Small intestine (tissue), 7 donors: ENCODE measurements at regions not wholly inside any gene's neighbourhood (a gene's known extent, or its start where the extent isn't known, plus 50 kb on each side); places are given as distances from the start of the nearest gene placed in this dataset.
A peak's percentile ranks its signal among the peaks of the same experiment; 100 is the strongest.

Source experiments
- DNase-seq, 2 donors: peaks; one replicate each; pipeline versions ENCODE4 v3.0.0 to v3.0.0-alpha.2; 2013
- FAIRE-seq: peaks from 2 replicates; lab custom pipeline; 2012; peaks lifted over from hg19 to GRCh38; lab: Jason Lieb, UNC
- H3K27ac ChIP-seq, 3 donors: one replicate each; pipeline ENCODE4 v1.5.1; 2013; ENCODE audit warnings: low read length in 2 of 3, mild to moderate bottlenecking in 2 of 3, control low read depth in 1 of 3, inconsistent platforms in 1 of 3, low read depth in 1 of 3, moderate library complexity in 1 of 3
- H3K27me3 ChIP-seq, 3 donors: one replicate each; pipeline ENCODE4 v1.6.1; 2013; ENCODE audit warnings: low read length in 3 of 3, inconsistent platforms in 1 of 3; ENCODE audit not compliant: control insufficient read depth in 3 of 3, insufficient read depth in 3 of 3
- H3K36me3 ChIP-seq, 3 donors: one replicate each; pipeline ENCODE4 v1.6.1; 2013; ENCODE audit warnings: low read length in 3 of 3, inconsistent platforms in 1 of 3, low read depth in 1 of 3, mild to moderate bottlenecking in 1 of 3, moderate library complexity in 1 of 3; ENCODE audit not compliant: control insufficient read depth in 3 of 3, insufficient read depth in 2 of 3
- H3K4me1 ChIP-seq, 3 donors: one replicate each; pipeline ENCODE4 v1.6.1; 2013; ENCODE audit warnings: low read length in 2 of 3, inconsistent platforms in 1 of 3, low read depth in 1 of 3, mild to moderate bottlenecking in 1 of 3, moderate library complexity in 1 of 3; ENCODE audit not compliant: control insufficient read depth in 3 of 3, insufficient read depth in 2 of 3
- H3K4me3 ChIP-seq, 3 donors: one replicate each; pipeline ENCODE4 v1.5.1; 2013; ENCODE audit warnings: low read length in 3 of 3, control low read depth in 1 of 3, inconsistent platforms in 1 of 3, low read depth in 1 of 3, mild to moderate bottlenecking in 1 of 3, moderate library complexity in 1 of 3
- H3K9me3 ChIP-seq, 2 donors: one replicate each; pipeline ENCODE4 v1.6.1; 2013; ENCODE audit warnings: low read depth in 1 of 2, low read length in 1 of 2; ENCODE audit not compliant: control insufficient read depth in 2 of 2, insufficient read depth in 1 of 2
- WGBS, 3 donors: extraction: QIAGEN DNeasy Blood & Tissue Kit; methylation state at CpG; one replicate each; pipeline ENCODE4 v1.1.7; 2013; 5-methylcytosine and 5-hydroxymethylcytosine counted together
- donor health status: healthy with polysubstance abuse.
- donor health status: control.
- donor health status: control.
- donor health status: Bipolar disorder and iron deficiency.
- donor health status: healthy.

- DNase-seq (peak in 1 of 2 donors; percentile 55), FAIRE-seq (no peak)
- Histone ChIP-seq H3K4me3 (no peak overlapping the region), H3K27ac (peak overlapping the region in 1 of 3 donors; percentile 79), H3K36me3 (no peaks in the 10 kb centered on the region), H3K9me3 (no peaks in the 10 kb centered on the region), H3K4me1 (peaks cover 0 to 33% (median 8%) of the 10 kb centered on the region in 3 donors), H3K27me3 (peaks cover 0 to 1% (median 0%) of the 10 kb centered on the region in 3 donors)
- WGBS, 3 donors: 27 to 37% (median 35%) methylated on average over 5 of the region's 5 CpGs
Measured at GRCh38 chr2:126995621-126996377, 97.1 kb downstream of the TEX51 start.

DNA sequence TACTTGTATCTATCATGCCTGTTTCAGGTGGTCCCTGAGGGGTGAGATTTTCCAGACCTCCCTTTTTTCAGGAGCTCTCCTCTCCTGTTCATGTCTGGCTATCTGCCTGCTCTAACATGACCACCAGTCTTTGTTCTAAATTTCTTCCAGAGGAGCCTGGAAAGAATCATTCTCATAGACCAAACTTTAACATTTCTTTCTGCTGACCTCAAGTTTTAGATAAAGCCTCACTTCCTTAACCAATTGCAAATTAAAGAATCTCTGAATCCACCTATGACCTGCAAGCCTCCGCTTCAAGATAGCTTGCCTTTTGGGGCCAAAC, 97.6 kb downstream of the TEX51 start:
- H3K36me3 ChIP-seq: no peaks in the 10 kb centered on the region

More for the DNA sequence above, 97.6 kb downstream of the TEX51 start:
- no peaks in the 10 kb centered on the region for H3K27me3 ChIP-seq
- DNase-seq (peak in 1 of 2 donors; percentile 24), FAIRE-seq (no peak)
- peak overlapping the region in 1 of 3 donors; percentile 79 for H3K27ac ChIP-seq
- 25 to 65% (median 42%) methylated on average over 1 of the region's 1 CpG for WGBS, 3 donors
- no peak overlapping the region for H3K4me3 ChIP-seq
- peaks cover 0 to 33% (median 8%) of the 10 kb centered on the region in 3 donors for H3K4me1 ChIP-seq
- H3K9me3 ChIP-seq: no peaks in the 10 kb centered on the region
